GM19351 (cell line): ENCODE measurements at regions not wholly inside any gene's neighbourhood (a gene's known extent, or its start where the extent isn't known, plus 50 kb on each side); places are given as distances from the start of the nearest gene placed in this dataset.

Experiments
- ATAC-seq: cut with Tn5 transposase; IDR thresholded peaks from one replicate; pipeline ENCODE4 v1.9.1; 2021; ENCODE audit warnings: mild to moderate bottlenecking, moderate library complexity; ENCODE audit not compliant: unreplicated experiment

GRCh38 chr12:98123021-98123461 is 392.3 kb upstream of the TMPO start:
- ATAC-seq = no peak

- no peak for ATAC-seq
Observed at GRCh38 chr12:98126637-98127335, 388.6 kb upstream of the TMPO start.

GRCh38 chr12:98127336-98127679 is 388.1 kb upstream of the TMPO start:
- ATAC-seq = no peak

GRCh38 chr12:98127854-98128253 is 387.5 kb upstream of the TMPO start:
- no peak for ATAC-seq

- ATAC-seq = no peak
Observed at GRCh38 chr12:98136544-98136943, 378.8 kb upstream of the TMPO start.

GRCh38 chr12:98137278-98137677 is 378.1 kb upstream of the TMPO start:
- no peak for ATAC-seq

- no peak for ATAC-seq
Observed at GRCh38 chr12:98144953-98145352, 370.4 kb upstream of the TMPO start.

- ATAC-seq = no peak
Observed at GRCh38 chr12:98146043-98146442, 369.3 kb upstream of the TMPO start.

GRCh38 chr12:98146487-98146886 is 368.9 kb upstream of the TMPO start:
- ATAC-seq = no peak

GRCh38 chr12:98149270-98149669 is 366.1 kb upstream of the TMPO start:
- no peak for ATAC-seq

GRCh38 chr12:98149691-98150210 is 365.6 kb upstream of the TMPO start:
- no peak for ATAC-seq

- ATAC-seq = no peak
Observed at GRCh38 chr12:98151105-98151590, 364.2 kb upstream of the TMPO start.

GRCh38 chr12:98151984-98152383 is 363.4 kb upstream of the TMPO start:
- ATAC-seq = no peak

GRCh38 chr12:98154850-98155249 is 360.5 kb upstream of the TMPO start:
- ATAC-seq = no peak

GRCh38 chr12:98156697-98157096 is 358.7 kb upstream of the TMPO start:
- ATAC-seq = no peak

GRCh38 chr12:98162906-98163678 is 352.3 kb upstream of the TMPO start:
- no peak for ATAC-seq

- no peak for ATAC-seq
Observed at GRCh38 chr12:98172304-98172703, 343.1 kb upstream of the TMPO start.

- no peak for ATAC-seq
Observed at GRCh38 chr12:98172801-98173200, 342.6 kb upstream of the TMPO start.

GRCh38 chr12:98173773-98174427 is 341.5 kb upstream of the TMPO start:
- ATAC-seq = no peak

GRCh38 chr12:98174428-98174809 is 341.0 kb upstream of the TMPO start:
- no peak for ATAC-seq

- ATAC-seq = no peak
Observed at GRCh38 chr12:98178126-98178525, 337.3 kb upstream of the TMPO start.

GRCh38 chr12:98179151-98179550 is 336.2 kb upstream of the TMPO start:
- no peak for ATAC-seq
